Nephron progenitor cell (in vitro differentiated cells): ENCODE measurements at regions not wholly inside any gene's neighbourhood (a gene's known extent, or its start where the extent isn't known, plus 50 kb on each side); places are given as distances from the start of the nearest gene placed in this dataset.

Experiments used
- DNase-seq: peaks from one replicate; pipeline ENCODE4 v3.0.0; 2021
- H3K27ac Mint-ChIP-seq: 2 replicates; pipeline ENCODE4 v1.8.0; 2021; ENCODE audit warnings: mild to moderate bottlenecking, moderate library complexity, mixed read lengths
- H3K27me3 Mint-ChIP-seq: 2 replicates; pipeline ENCODE4 v1.8.0; 2021; ENCODE audit warnings: mild to moderate bottlenecking, low read depth, mixed read lengths; ENCODE audit not compliant: poor library complexity
- H3K36me3 Mint-ChIP-seq: 2 replicates; pipeline ENCODE4 v1.8.0; 2021; ENCODE audit warnings: low read depth, mixed read lengths
- H3K4me1 Mint-ChIP-seq: 2 replicates; pipeline ENCODE4 v1.8.0; 2021; ENCODE audit warnings: mixed read lengths
- H3K4me3 Mint-ChIP-seq: 2 replicates; pipeline ENCODE4 v1.8.0; 2021; ENCODE audit warnings: mild to moderate bottlenecking, moderate library complexity, mixed read lengths
- H3K9me3 Mint-ChIP-seq: 2 replicates; pipeline ENCODE4 v1.8.0; 2021; ENCODE audit warnings: mild to moderate bottlenecking, moderate library complexity, mixed read lengths
- TF ChIP-seq, protein P1 (sequence below): fragments of 200-600 bp; sonication (generic); IDR thresholded peaks from 2 replicates; pipeline ENCODE4 v1.5.0; 2021; ENCODE audit warnings: antibody characterized with exemption

DNA sequence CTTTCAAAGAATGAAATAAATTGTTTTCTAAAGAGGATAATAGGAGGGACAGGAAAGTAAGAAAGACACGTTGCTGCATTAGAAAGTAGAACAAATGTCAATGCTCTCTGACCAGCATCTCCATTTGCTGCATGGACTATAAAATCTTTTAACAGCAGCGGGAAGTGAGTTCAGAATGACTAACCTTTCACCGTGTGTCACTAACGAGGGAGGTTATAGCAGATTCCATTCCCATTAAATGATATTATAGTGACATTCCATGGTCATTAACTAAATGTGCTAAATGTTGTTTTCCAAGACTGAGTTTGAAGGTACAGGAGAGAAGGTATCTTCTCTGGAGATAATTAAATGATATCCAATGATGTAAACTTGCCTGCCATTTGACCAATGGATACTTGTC is 127.1 kb upstream of the HS3ST3A1 start:
- H3K27ac Mint-ChIP-seq, result no peak overlapping the region
- DNase-seq, result no peak
- no peak overlapping the region for H3K4me3 Mint-ChIP-seq
- no peaks in the 10 kb centered on the region for H3K4me1 Mint-ChIP-seq
- TF ChIP-seq, protein P1, sequence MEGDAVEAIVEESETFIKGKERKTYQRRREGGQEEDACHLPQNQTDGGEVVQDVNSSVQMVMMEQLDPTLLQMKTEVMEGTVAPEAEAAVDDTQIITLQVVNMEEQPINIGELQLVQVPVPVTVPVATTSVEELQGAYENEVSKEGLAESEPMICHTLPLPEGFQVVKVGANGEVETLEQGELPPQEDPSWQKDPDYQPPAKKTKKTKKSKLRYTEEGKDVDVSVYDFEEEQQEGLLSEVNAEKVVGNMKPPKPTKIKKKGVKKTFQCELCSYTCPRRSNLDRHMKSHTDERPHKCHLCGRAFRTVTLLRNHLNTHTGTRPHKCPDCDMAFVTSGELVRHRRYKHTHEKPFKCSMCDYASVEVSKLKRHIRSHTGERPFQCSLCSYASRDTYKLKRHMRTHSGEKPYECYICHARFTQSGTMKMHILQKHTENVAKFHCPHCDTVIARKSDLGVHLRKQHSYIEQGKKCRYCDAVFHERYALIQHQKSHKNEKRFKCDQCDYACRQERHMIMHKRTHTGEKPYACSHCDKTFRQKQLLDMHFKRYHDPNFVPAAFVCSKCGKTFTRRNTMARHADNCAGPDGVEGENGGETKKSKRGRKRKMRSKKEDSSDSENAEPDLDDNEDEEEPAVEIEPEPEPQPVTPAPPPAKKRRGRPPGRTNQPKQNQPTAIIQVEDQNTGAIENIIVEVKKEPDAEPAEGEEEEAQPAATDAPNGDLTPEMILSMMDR, result no peak
- H3K36me3 Mint-ChIP-seq, result peaks cover 14% of the 10 kb centered on the region
- H3K27me3 Mint-ChIP-seq, result peaks cover 3% of the 10 kb centered on the region
- peaks cover 22% of the 10 kb centered on the region for H3K9me3 Mint-ChIP-seq

DNA sequence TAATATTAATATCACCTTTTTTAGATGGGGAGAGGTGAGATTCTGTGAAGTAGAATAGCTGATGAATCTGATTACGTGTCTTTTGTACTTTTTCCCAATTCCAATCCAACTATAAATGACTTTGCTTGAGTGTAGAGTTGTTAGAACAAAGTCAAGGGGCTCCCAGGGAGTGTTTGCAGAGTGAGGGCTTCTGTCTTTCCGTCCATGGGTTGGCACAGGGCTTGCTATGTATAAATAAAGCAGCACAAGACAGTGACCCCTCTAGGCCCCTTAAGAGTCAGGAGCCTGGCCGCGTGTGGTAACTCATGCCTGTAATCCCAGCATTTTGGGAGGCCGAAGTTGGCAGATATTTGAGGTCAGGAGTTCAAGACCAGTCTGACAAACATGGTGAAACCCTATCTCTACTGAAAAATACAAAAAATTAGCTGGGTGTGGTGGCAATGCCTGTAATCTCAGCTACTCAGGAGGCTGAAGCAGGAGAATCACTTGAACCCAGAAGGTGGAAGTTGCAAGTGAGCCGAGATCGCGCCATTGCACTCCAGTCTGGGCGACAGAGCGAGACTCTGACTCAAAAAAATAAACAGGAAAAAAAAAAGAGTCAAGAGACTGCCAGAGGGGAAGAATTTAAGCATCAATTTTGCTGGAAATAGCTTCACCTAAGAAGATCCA is 127.9 kb upstream of the HS3ST3A1 start:
- TF ChIP-seq, protein P1, result no peak
- peaks cover 14% of the 10 kb centered on the region for H3K36me3 Mint-ChIP-seq
- no peak for DNase-seq
- no peaks in the 10 kb centered on the region for H3K4me1 Mint-ChIP-seq
- H3K27me3 Mint-ChIP-seq, result peaks cover 3% of the 10 kb centered on the region
- H3K27ac Mint-ChIP-seq, result no peak overlapping the region
- peaks cover 22% of the 10 kb centered on the region for H3K9me3 Mint-ChIP-seq
- no peak overlapping the region for H3K4me3 Mint-ChIP-seq

DNA sequence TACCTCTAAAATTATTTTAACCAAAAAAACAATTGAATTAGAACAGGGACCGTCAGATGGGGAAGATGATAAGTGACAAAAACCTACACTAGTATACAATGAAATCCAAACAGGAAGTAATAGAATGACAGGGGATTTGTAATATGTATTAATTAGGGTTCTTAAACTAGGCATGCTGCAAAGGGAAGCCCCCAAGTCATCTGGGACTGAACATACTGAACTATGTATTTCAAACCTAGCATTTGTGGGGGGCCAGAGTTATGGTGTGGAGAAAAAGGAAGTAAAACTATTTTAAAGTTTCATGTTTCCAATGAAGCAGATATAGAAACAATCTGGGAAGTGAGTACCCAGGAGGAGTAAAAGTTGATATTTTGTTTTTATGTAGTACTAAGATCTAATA is 133.2 kb upstream of the HS3ST3A1 start:
- H3K27ac Mint-ChIP-seq, result no peak overlapping the region
- peaks cover 14% of the 10 kb centered on the region for H3K36me3 Mint-ChIP-seq
- no peak for DNase-seq
- no peak overlapping the region for H3K4me3 Mint-ChIP-seq
- H3K9me3 Mint-ChIP-seq, result peaks cover 22% of the 10 kb centered on the region
- peaks cover 4% of the 10 kb centered on the region for H3K27me3 Mint-ChIP-seq
- TF ChIP-seq, protein P1, result no peak
- no peaks in the 10 kb centered on the region for H3K4me1 Mint-ChIP-seq

DNA sequence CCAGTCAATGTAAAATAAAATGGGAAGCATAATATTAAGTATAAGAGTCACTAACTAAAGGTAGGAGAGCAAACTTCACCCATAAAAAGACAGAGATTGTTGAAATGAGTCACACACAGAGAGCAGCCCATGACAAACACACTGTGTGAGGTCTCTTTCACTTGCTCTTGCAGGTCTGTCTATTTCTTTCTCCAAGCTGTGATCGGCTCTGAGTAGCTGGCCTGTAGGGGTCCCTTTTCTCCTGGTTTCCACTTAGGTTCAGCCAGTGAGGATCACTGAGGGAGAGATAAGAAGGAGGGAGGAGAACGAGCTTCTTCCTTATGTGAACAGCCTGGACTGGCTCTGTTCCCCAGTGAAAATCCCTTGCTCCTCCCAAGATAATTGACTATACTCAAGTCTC is 133.7 kb upstream of the HS3ST3A1 start:
- H3K4me1 Mint-ChIP-seq, result no peaks in the 10 kb centered on the region
- H3K4me3 Mint-ChIP-seq, result no peak overlapping the region
- H3K9me3 Mint-ChIP-seq, result peaks cover 22% of the 10 kb centered on the region
- TF ChIP-seq, protein P1, result no peak
- peaks cover 4% of the 10 kb centered on the region for H3K27me3 Mint-ChIP-seq
- H3K36me3 Mint-ChIP-seq, result peaks cover 14% of the 10 kb centered on the region
- H3K27ac Mint-ChIP-seq, result no peak overlapping the region
- DNase-seq, result no peak

DNA sequence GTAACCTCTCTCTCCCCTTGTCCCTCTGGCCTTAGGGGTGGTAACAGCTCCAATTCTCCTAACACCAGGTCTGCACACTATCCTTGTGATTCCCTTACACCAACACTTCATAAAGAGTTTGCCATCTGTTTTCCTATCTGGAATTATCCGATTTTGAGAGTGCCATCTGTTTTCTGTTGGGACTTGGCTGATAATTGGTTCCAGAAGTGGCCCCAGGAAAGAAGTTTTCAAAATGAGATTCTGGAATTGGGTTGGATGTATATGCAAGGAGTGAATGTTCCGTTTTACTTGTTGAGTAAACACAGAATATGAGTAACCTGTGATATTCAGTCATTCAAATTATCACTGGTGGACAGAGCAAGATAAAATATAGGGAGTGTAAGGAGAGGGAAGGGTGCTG is 134.1 kb upstream of the HS3ST3A1 start:
- peaks cover 20% of the 10 kb centered on the region for H3K9me3 Mint-ChIP-seq
- peaks cover 4% of the 10 kb centered on the region for H3K27me3 Mint-ChIP-seq
- no peak for DNase-seq
- TF ChIP-seq, protein P1, result no peak
- H3K36me3 Mint-ChIP-seq, result peaks cover 14% of the 10 kb centered on the region
- no peak overlapping the region for H3K4me3 Mint-ChIP-seq
- H3K4me1 Mint-ChIP-seq, result no peaks in the 10 kb centered on the region
- no peak overlapping the region for H3K27ac Mint-ChIP-seq

DNA sequence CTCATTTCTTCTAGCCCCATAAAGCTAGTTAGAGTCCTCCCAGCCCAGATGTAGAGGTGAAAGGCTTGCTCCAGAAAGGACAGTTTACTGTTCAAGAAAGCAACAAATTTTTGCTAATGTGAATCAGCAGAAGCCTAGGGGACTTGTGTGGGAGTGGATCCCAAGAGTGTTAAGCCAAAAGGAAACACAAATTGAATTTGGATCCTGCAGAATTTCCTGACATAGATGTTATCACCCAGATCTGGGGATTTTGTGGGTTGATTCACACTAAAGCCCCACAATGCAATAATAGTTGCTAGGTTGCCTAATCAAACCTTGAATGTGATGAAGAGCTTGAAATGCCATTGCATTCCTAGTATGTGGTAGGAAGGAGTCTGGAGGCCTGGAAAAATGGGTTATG is 135.2 kb upstream of the HS3ST3A1 start:
- no peak for DNase-seq
- Mint-ChIP-seq H3K4me3 (no peak overlapping the region), H3K27me3 (peaks cover 4% of the 10 kb centered on the region), H3K27ac (no peak overlapping the region), H3K36me3 (peaks cover 7% of the 10 kb centered on the region), H3K9me3 (peaks cover 13% of the 10 kb centered on the region), H3K4me1 (no peaks in the 10 kb centered on the region)
- TF ChIP-seq, protein P1, result no peak
